Sciatic nerve (tissue), 2 donors: ENCODE measurements at regions not wholly inside any gene's neighbourhood (a gene's known extent, or its start where the extent isn't known, plus 50 kb on each side); places are given as distances from the start of the nearest gene placed in this dataset.

Experiments used
- ATAC-seq: fragments of 200-7000 bp; cut with Tn5 transposase; one replicate; pipeline ENCODE4 v1.9.1; 2020; ENCODE audit warnings: mild to moderate bottlenecking, moderate library complexity
- DNase-seq: peaks from one replicate; pipeline ENCODE4 v3.0.0-alpha.2; 2020; ENCODE audit warnings: low spot score
- intact Hi-C: fragments of 100-400 bp; cut with DNase I; formaldehyde crosslinking; loops from one replicate; pipeline ENCODE4 v1.14.2; 2022
- donor health status: DM: no; HTN: no; CAD: no.
- donor health status: DM: no; HTN: no; CAD: no.

DNA sequence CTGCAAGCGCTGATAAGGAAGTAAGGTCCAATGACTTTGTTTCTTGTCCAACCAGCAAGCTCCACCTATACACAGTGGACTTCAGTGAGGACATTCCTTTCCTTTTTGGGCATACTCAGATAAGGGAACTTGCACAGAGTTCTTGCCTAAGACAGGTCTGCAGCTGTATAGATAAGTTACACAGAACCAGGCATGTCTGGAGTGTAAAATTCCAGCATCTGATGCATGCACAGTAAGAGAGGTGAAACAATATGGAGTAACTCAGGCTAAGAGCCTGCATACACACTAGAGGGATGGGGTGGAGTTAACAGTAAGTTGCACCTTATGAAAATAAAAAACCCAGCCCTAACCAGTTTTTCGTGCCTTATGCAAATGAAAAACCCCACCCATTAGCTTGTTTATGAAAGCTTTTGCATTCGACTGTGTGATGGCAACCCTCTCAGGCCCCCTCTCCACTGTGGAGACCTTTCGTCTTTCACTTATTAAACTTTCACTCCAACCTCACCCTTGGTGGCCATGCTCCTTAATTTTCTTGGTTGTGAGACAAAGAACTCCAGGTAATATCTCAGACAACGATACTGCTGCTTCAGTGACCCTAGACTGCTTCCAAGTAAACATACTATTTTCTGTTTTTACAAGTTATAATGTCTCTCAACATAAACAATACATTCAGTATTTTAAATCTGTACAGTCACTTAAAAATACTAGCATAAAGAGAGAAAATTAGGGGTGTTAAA is 2859.0 kb upstream of the PCDH20 start:
- DNase-seq (no peak), ATAC-seq (no peak)
- intact Hi-C loops = no loop called here

DNA sequence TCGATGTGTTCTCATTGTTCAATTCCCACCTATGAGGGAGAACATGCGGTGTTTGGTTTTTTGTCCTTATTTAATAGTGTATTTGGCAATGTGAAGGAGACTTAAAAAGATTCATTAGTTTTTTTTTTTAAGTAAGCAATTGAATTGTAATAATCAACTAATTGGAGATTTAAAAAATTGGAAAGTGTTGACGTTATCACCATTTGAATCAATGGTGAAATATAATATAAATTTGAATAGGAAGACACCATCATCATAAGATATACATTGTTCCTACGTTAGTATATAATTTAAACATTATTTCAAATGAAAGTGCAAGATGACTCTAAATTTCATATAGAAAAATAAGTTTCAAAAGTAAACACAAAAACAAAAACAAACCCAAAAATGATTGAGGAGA is 2858.1 kb upstream of the PCDH20 start:
- no peak for DNase-seq
- intact Hi-C loops = no loop called here
- ATAC-seq = no peak

DNA sequence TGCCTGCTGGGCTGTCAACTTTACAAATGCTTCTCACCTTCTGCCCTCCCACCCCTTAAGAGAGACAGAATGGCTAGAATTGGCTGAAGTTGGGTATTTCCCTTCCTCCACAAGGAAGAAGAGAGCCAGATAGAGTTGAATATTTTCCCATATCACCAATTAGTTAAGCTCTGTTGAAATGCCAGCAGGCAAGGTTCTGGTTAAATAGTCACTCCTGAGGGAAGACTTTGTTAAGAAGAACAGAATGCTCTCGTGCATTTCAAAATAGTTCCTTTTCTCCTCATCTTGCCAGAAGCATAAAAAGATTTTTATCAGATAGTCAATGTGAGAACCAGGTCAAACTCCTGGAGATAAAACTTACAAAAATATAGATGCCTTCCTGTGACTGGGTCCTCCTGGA is 2857.0 kb upstream of the PCDH20 start:
- ATAC-seq = no peak
- intact Hi-C loops = no loop called here
- no peak for DNase-seq

DNA sequence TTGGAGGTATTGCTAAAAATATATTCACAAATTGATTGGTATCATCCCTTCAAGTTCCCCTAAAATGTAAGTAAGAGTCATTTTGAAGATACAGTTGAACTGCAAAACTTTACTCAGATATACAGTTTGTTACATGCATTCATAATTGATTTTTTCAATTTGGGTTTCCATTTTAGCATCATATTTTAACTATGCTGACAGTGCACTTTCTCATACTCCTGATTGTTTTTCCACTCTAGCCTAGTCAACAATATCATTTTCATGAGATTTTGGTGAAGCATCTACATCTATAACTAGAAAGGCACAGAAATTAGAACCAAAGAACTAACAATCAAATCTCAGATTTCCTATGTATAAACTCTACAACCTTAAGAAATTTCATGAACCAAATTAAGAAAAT is 2850.4 kb upstream of the PCDH20 start:
- ATAC-seq = no peak
- intact Hi-C loops = no loop called here

DNA sequence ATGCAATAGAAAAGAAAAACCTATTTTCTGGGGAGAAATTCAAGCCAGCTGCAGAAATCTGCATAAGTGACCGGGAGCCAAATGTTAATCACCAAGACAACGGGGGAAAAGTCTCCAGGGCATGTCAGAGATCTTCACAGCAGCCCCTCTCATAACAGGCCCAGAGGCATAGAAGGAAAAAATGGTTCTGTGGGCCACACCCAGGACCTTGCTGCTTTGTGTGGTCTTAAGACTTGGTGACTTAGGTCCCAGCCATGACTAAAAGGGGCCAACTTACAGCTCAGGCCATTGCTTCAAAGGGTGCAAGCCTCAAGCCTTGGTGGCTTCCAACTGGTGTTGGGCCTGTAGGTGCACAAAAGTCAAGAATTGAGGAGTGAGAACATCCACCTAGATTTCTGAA is 2847.6 kb upstream of the PCDH20 start:
- intact Hi-C loops = no loop called here

More for the DNA sequence above, 2850.4 kb upstream of the PCDH20 start:
- no peak for DNase-seq

DNA sequence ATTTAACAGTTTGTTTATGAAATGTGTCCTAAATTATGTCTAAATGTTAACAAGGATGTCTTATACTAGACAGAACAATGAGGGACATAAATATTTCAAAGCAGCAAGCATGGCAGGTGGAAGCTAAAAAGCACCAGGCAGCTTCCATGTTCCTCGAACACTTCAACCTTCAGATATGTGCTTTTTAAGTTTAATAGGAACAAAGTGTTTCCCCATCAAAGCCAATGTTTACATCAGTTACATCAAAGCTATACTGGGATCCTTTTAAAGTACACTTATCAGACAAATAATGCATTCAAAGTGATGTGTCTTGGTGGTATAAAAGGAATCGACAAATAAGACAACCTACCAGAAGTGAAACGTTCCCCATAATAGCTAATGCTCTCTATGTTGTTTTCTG is 2841.1 kb upstream of the PCDH20 start:
- DNase-seq (no peak), ATAC-seq (no peak)
- intact Hi-C loops = no loop called here

More for the DNA sequence above, 2847.6 kb upstream of the PCDH20 start:
- ATAC-seq (no peak), DNase-seq (no peak)

DNA sequence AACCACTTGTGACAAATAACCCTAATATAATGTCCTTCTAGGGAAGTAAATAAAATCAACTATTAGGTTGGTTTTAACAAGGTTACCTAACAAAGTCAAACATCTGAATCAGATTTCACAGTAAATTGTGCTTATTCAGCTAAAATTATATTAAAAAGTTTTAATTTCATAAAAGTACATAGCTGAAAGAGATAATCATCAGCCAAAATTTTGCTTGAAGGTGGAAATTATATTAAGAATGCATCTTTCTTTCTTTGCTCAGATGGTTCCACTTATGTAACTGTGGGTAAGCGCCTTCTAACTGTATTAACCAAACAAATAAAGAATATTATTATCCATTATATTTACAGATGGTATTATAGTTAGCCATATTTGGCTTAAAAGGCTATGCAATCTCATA is 2840.3 kb upstream of the PCDH20 start:
- no peak for ATAC-seq

DNA sequence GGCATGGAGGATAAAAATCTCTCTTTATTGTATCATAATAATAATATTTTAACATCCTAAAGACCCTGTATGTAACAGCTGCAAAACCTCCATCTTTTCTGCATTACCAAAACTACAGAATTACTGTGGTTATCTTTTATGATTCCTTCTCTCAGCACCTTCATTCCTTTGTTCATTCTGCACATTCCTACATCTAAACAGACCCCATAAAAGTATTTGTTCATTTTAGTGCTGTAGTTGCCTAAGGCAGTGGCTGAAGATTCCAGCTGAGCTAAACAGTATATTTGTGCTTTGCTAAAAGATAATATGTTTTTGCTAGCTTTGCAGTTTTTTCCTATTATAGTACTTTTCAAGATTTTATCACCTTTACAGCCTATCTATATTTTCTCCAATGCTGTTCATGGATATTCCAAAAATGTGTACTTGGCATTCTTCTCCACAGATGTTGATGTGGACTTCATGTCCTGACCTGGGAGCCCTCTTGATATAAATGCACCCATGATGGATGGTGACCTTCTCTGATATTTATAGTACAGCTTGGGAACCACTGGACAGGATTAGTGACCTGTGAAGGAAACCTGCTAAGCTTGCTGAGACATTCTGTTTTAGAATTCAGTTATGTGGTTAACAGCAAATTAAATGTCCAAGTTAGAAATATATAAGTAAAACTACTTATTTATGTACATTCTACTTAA is 2832.9 kb upstream of the PCDH20 start:
- intact Hi-C loops = no loop called here
- no peak for ATAC-seq
- no peak for DNase-seq

More for the DNA sequence above, 2840.3 kb upstream of the PCDH20 start:
- DNase-seq = no peak
- intact Hi-C loops = no loop called here

DNA sequence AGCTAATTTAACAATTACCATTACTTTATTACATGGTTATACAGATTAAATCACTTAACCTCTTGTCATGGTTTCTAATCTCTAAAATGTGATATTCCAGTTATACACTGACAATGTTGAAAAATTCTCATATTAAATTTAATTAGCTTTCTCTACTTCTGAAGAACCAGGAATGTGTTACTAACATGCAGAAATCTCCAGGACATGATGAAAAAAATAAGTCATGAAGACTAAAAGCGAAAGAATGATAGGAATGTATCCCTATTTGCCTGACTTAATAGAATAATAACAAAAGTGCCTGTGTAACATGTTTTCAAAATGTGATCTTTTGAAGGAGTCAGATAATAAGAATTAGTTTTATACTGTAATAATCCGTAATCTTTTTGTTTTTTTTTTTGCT is 2823.7 kb upstream of the PCDH20 start:
- ATAC-seq (no peak), DNase-seq (no peak)
- intact Hi-C loops = no loop called here

DNA sequence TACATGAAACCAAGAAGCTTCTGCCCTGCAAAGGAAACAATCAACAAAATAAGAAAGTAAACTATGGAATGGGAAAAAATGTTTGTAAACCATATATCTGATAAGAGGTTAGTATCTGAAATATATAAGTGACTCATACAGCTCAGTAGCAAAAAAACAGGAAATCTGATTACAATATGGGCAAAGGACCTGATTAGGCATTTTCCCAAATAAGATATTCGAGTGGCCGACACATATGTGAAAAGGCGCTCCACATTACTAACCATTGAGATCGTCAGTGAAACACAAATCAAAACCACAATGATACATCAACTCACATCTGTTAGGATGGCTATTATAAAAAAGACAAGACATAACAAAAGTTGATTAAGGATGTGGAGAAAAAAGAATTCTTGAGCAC is 2818.6 kb upstream of the PCDH20 start:
- intact Hi-C loops = no loop called here
- ATAC-seq (no peak), DNase-seq (no peak)

DNA sequence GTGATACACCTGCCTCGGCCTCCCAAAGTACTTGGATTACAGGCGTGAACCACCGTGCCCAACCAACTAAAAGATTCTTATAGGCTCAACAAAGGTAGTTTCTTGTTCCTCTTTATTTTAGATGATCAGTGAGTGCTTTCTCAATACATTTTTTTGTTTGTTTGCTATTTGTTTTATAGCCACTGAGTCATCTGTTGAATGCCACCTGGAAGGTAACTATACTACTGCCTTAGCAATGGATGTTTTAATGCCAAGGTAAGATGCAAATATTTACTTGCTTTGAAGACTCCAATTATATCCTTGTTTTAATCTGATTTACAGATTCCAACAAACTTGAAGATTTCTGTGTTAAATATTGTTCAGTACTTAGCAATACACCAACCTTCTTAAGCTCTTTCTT is 2807.4 kb upstream of the PCDH20 start:
- intact Hi-C loops = no loop called here
- ATAC-seq (no peak), DNase-seq (no peak)

DNA sequence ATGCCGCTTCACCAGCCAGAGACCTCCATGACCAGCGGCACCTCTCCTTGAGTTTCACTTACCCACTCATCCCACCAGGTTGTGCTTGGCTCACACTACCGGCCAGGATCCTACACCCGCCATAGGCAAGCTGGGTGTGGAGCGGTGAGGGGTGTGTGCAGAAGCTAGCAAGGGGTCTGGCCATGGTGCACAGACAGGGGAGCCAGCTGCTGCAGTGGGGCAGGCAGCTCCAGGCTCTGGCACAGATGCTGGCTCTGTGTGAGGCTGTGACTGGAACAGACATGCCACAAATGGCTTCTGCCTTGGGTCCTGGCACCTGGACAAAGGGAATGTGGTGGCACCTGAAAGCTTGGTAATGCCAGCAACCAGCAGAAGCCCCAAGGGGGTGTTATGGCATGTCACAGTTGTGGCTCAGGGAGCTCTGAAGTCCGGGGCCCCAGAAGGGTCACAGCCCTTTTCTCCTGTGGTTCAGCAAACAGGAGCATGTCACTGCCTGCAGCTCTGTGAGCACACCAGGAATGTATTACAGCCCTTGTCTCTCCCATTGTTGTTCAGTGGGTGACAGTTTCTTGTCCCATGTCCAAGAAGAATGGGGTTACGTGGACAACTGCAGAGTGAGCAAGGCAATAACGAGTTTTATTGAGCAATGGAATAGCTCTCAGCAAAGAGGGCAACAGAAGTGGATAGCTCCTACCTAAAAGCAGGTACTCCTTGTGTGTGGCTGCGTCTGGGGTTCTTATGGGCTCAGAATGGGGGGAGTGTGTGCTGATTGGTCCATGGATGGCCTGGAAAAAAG is 2791.0 kb upstream of the PCDH20 start:
- intact Hi-C loops = no loop called here
- ATAC-seq (no peak), DNase-seq (no peak)

DNA sequence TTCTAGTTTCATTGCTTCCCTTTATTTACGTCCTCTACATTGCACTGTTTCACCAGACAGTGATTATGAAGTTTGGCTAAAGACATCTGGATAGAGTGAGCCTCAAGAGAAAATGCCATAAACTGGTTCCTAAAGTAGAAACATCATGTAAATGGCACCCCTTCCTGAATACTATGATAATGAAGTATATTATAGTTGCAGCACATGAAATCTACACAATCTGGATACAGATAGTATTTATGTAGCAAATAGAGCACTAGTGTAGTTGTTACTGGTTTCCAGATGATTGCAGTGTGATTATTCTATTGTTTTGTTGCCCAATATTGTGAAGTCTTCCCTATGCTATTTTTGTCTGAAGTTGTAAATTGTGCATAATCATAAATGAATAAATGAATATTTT is 2786.9 kb upstream of the PCDH20 start:
- DNase-seq (no peak), ATAC-seq (no peak)
- intact Hi-C loops = no loop called here

DNA sequence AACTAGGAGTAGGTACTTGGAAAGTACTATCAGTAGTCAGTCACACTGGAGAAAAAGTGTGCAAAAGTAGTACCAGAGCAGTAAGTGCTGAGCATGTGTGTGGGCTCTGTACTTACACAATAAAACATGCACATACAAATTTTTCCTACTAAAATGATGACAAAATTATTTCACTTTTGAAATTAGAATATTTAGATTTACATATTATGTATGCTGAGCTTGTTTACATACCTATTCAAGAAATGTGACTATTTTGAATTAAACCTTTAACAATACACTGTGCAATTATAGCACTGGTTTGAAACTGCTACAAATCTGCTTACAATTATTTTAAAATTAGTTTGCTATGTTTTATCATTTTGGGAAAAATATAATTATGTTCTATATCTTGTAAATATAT is 2781.6 kb upstream of the PCDH20 start:
- ATAC-seq (no peak), DNase-seq (no peak)
- intact Hi-C loops = no loop called here

DNA sequence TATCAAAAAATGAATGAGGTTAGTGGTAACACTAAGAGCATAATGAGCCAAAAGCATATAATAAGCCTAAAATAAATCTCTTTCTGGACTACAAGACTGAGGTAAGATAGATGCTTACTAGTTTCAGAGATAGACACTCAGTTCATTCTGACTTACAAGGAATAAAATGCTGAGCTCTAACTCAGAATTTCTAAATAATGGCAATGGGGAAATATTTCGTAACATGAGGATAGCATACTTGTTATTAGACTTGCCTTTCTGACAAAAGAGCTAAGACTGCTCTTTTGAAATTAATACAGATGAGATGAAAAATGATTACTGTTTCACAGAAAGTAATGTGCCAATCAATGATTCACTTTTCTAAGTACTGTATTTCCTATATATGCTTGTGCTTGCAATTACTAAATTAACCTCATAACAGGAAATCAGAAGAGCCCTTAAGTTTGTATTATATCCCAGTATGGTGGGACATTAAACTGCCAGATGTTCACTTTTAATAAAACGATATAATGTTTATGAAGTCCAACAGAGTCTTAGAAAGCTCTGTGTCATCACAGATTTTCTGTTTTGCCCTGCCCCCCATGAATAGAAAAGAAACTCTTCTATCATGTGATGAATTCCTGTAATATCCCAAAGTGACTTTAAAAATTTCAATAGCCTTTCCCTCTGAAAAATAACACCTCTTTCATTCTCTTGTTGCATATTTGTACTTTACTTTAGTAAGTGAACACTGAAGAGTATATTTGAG is 2771.0 kb upstream of the PCDH20 start:
- ATAC-seq = no peak
- intact Hi-C loops = no loop called here
- DNase-seq = no peak

DNA sequence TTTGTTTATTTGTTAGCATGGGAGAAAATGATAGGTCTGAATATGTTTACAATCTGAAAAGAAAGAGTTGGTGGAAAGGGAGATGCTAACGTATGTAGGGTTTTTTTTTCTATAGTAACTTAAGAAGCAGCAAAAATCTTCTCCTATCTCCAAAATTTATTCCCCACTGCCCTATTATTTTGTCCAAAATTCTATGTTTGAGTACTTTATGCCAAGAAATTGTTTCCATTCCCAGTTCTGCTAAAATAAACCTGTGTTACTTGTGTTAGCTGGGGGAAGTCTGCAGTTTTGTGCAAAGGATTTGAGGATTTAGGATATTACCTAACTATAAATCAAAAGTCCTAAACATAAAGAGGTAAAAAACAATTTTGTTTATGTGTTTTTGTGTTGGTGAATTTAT is 2770.4 kb upstream of the PCDH20 start:
- ATAC-seq = no peak
- no peak for DNase-seq
- intact Hi-C loops = no loop called here

DNA sequence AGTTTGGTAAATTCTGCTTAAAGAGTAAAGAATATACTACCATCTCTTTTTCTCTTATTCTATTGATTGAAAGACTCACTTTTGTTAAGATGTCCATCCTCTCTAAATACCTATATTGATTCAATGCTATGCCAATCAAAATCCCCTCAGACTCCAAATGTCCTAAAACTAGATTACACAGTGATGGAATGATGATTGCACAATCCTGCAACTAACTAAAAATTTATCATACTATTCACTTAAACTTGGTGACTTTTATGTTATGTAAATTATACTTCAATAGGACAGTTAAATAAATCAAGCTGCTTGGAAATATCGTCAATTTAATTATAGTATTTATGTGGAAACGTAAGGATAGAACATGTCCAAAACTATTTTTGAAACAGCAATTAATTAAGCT is 2765.1 kb upstream of the PCDH20 start:
- intact Hi-C loops = no loop called here
- no peak for ATAC-seq

DNA sequence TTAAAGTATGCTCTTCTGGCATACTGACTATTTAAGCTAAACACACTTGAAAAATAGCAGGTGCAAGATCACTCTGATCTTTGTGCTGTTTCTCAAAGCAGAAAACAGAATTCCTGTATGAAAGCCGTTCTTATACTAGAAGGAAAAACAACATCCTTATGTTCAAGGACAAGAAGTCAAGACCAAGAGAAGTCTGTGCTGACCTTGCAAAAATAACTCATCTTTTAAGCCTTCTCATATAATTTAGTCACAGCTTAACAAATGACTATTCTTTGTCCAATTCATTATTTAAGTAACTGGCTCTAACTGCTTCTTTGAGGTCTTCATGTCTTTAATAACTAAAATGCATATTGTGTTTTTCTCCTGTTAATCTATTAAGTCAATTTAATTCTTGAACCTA is 2750.2 kb upstream of the PCDH20 start:
- intact Hi-C loops = no loop called here
- DNase-seq (no peak), ATAC-seq (no peak)

More for the DNA sequence above, 2765.1 kb upstream of the PCDH20 start:
- no peak for DNase-seq

DNA sequence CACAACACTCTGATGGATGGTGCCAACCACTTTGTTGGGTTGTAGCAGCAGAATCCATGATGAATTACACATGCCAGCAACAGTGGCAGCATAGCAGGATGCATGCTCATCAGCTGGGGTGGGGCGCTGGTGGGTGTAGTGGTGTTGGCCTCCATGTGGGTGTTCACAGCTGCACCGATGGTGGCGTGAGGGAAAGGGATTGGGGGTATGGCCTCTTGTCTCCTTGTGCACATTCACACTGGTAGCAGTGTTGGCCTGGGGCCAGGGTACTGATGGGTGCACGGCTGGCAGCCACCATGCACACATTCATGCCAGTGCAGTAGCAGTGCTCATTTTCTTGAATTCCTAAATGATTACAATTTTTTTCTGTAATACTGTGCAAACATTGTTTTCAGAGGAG is 2748.8 kb upstream of the PCDH20 start:
- ATAC-seq (no peak), DNase-seq (no peak)
- intact Hi-C loops = no loop called here
